Stromal cell of bone marrow (primary cell): ENCODE measurements at regions not wholly inside any gene's neighbourhood (a gene's known extent, or its start where the extent isn't known, plus 50 kb on each side); places are given as distances from the start of the nearest gene placed in this dataset.

Experiments used
- DNase-seq: peaks from one replicate; pipeline ENCODE4 v3.0.0-alpha.2; 2012; ENCODE audit warnings: low read depth

GRCh38 chr10:47190802-47191450 is 109.1 kb upstream of the GDF10 start:
- DNase-seq, result no peak

- no peak for DNase-seq
Observed at GRCh38 chr10:47192273-47192672, 107.7 kb upstream of the GDF10 start.

- no peak for DNase-seq
Observed at GRCh38 chr10:47193666-47194065, 106.3 kb upstream of the GDF10 start.

GRCh38 chr10:47195274-47195885 is 104.6 kb upstream of the GDF10 start:
- DNase-seq, result no peak

GRCh38 chr10:47196691-47197090 is 103.3 kb upstream of the GDF10 start:
- DNase-seq, result no peak

- no peak for DNase-seq
Observed at GRCh38 chr10:47198221-47198620, 101.8 kb upstream of the GDF10 start.

GRCh38 chr10:47205192-47205591 is 94.8 kb upstream of the GDF10 start:
- DNase-seq, result no peak

GRCh38 chr10:47206449-47207280 is 93.3 kb upstream of the GDF10 start:
- DNase-seq, result no peak

GRCh38 chr10:47207281-47207615 is 92.7 kb upstream of the GDF10 start:
- no peak for DNase-seq

- no peak for DNase-seq
Observed at GRCh38 chr10:47207894-47208469, 92.0 kb upstream of the GDF10 start.

- no peak for DNase-seq
Observed at GRCh38 chr10:47209466-47209865, 90.5 kb upstream of the GDF10 start.

GRCh38 chr10:47214520-47214919 is 85.5 kb upstream of the GDF10 start:
- DNase-seq, result no peak

- DNase-seq, result no peak
Observed at GRCh38 chr10:47217113-47217512, 82.9 kb upstream of the GDF10 start.

- no peak for DNase-seq
Observed at GRCh38 chr10:47218803-47219202, 81.2 kb upstream of the GDF10 start.

- DNase-seq, result no peak
Observed at GRCh38 chr10:47222461-47222860, 77.5 kb upstream of the GDF10 start.

- DNase-seq, result no peak
Observed at GRCh38 chr10:47223236-47223635, 76.8 kb upstream of the GDF10 start.

GRCh38 chr10:47224546-47225218 is 75.3 kb upstream of the GDF10 start:
- DNase-seq, result no peak

- DNase-seq, result no peak
Observed at GRCh38 chr10:47225219-47225927, 74.6 kb upstream of the GDF10 start.

- no peak for DNase-seq
Observed at GRCh38 chr10:47225928-47226645, 73.9 kb upstream of the GDF10 start.

- no peak for DNase-seq
Observed at GRCh38 chr10:47230482-47230881, 69.5 kb upstream of the GDF10 start.

- no peak for DNase-seq
Observed at GRCh38 chr10:47230957-47231356, 69.0 kb upstream of the GDF10 start.
